GM12891 (cell line): ENCODE measurements at regions not wholly inside any gene's neighbourhood (a gene's known extent, or its start where the extent isn't known, plus 50 kb on each side); places are given as distances from the start of the nearest gene placed in this dataset.
"Not testable (repeated sequence)": the region's sequence is repeated elsewhere in the genome, so short reads cannot be mapped to it uniquely, and the experiment has no call there.

Source experiments
- POLR2A ChIP-seq: IDR thresholded peaks from 2 replicates; pipeline ENCODE4 v1.6.1; 2011; ENCODE audit warnings: low read depth, low read length, control low read depth
- POLR2AphosphoS5 ChIP-seq: IDR thresholded peaks from 2 replicates; pipeline ENCODE4 v1.6.1; 2011; ENCODE audit warnings: low read depth, low read length, control low read depth
- POU2F2 ChIP-seq: IDR thresholded peaks from 2 replicates; pipeline ENCODE4 v1.6.1; 2011; ENCODE audit warnings: low read depth, mild to moderate bottlenecking, control low read depth, low read length, moderate library complexity
- TAF1 ChIP-seq: IDR thresholded peaks from 2 replicates; pipeline ENCODE4 v1.6.1; 2011; ENCODE audit warnings: low read depth, low read length, control low read depth

- TF ChIP-seq TAF1, POLR2AphosphoS5, POLR2A, POU2F2: not testable (repeated sequence)
Measured at GRCh38 chr13:99101831-99102230, 98.8 kb upstream of the UBAC2 start.
